GM12878 (cell line): ENCODE measurements at regions not wholly inside any gene's neighbourhood (a gene's known extent, or its start where the extent isn't known, plus 50 kb on each side); places are given as distances from the start of the nearest gene placed in this dataset.

Experiments
- ATAC-seq: fragments of 200-7000 bp; cut with Tn5 transposase; 3 replicates; pipeline ENCODE4 v1.9.1; 2020; ENCODE audit warnings: mild to moderate bottlenecking, moderate library complexity
- BruUV-seq: library from RNA; stranded (reverse); fragments of 400-500 nt; replicated peaks from 2 replicates; lab custom pipeline; 2021; lab: Mats Ljungman, UMichigan
- CTCF ChIA-PET: fragments of 300-600 bp; sonication (Branson Sonifier 250); formaldehyde crosslinking; extraction: SDS; loops from one replicate; lab custom pipeline; 2021; ENCODE audit warnings: inconsistent platforms; lab: Yijun Ruan, JAX
- POLR2A ChIA-PET: fragments of 350-600 bp; formaldehyde crosslinking; extraction: SDS; loops from one replicate; lab custom pipeline; 2021; ENCODE audit warnings: inconsistent platforms; lab: Charles Lee
- RAD21 ChIA-PET: fragments of 300-600 bp; sonication (Branson Sonifier 250); formaldehyde crosslinking; loops from one replicate; lab custom pipeline; 2023; ENCODE audit warnings: antibody characterized with exemption; ENCODE audit not compliant: unreplicated experiment; lab: Charles Lee
- SMC1A ChIA-PET: fragments of 300-600 bp; sonication (Branson Sonifier 250); formaldehyde crosslinking; loops from one replicate; lab custom pipeline; 2023; ENCODE audit not compliant: unreplicated experiment, uncharacterized antibody; lab: Charles Lee
- DNase-seq: peaks from one replicate; pipeline ENCODE4 v3.0.0-alpha.2; 2011; ENCODE audit warnings: low read depth, low spot score
- FAIRE-seq: peaks from 3 replicates; lab custom pipeline; 2011; peaks lifted over from hg19 to GRCh38; lab: Jason Lieb, UNC
- H2AFZ ChIP-seq: 2 replicates; pipeline ENCODE4 v1.6.0; 2011; ENCODE audit warnings: low read depth, low read length, control low read depth; ENCODE audit not compliant: control insufficient read depth
- H3K27ac ChIP-seq: 2 replicates; pipeline ENCODE4 v1.5.1; 2011; ENCODE audit warnings: control low read depth; ENCODE audit not compliant: control insufficient read depth, insufficient read depth
- H3K27me3 ChIP-seq, 2 experiments: replicated peaks in 1 of 2; 2 replicates each; pipeline versions ENCODE4 v1.6.0 to v1.6.1; 2011; ENCODE audit warnings: low read length in 1 of 2; ENCODE audit not compliant: control insufficient read depth in 2 of 2, insufficient read depth in 2 of 2
- H3K36me3 ChIP-seq, 2 experiments: 2 replicates each; pipeline ENCODE4 v1.5.1; 2011; ENCODE audit warnings: low read length in 1 of 2; ENCODE audit not compliant: control insufficient read depth in 2 of 2, insufficient read depth in 2 of 2
- H3K4me1 ChIP-seq: 2 replicates; pipeline ENCODE4 v1.6.1; 2011; ENCODE audit warnings: mild to moderate bottlenecking, low read length, moderate library complexity, mixed read lengths; ENCODE audit not compliant: control insufficient read depth, insufficient read depth
- H3K4me2 ChIP-seq: 2 replicates; pipeline ENCODE4 v1.6.0; 2011; ENCODE audit warnings: control low read depth; ENCODE audit not compliant: control insufficient read depth, insufficient read depth
- H3K4me3 ChIP-seq: fragments of 200-600 bp; sonication (generic); 2 replicates; pipeline ENCODE4 v1.5.1; 2016
- H3K79me2 ChIP-seq: 2 replicates; pipeline ENCODE4 v1.6.0; 2011; ENCODE audit warnings: low read length; ENCODE audit not compliant: control insufficient read depth, insufficient read depth
- H3K9ac ChIP-seq: 2 replicates; pipeline ENCODE4 v1.8.0; 2011; ENCODE audit warnings: low read length, control low read depth, mixed read lengths; ENCODE audit not compliant: control insufficient read depth, insufficient read depth
- H3K9me3 ChIP-seq: replicated peaks from 3 replicates; pipeline ENCODE4 v1.5.1; 2011; ENCODE audit warnings: mild to moderate bottlenecking, low read length; ENCODE audit not compliant: control insufficient read depth, insufficient read depth
- H4K20me1 ChIP-seq: 2 replicates; pipeline ENCODE4 v1.6.0; 2011; ENCODE audit not compliant: control insufficient read depth, insufficient read depth
- ATF7 ChIP-seq: fragments of 450-650 bp; IDR thresholded peaks from 2 replicates; pipeline ENCODE4 v1.6.1; 2016; ENCODE audit warnings: low read depth, mild to moderate bottlenecking
- BCLAF1 ChIP-seq: fragments of 450-650 bp; IDR thresholded peaks from 2 replicates; pipeline ENCODE4 v1.6.1; 2017; ENCODE audit warnings: antibody characterized with exemption, mild to moderate bottlenecking, moderate library complexity
- EED ChIP-seq: sonication (generic); IDR thresholded peaks from 2 replicates; pipeline ENCODE4 v1.6.1; 2016; ENCODE audit warnings: antibody characterized with exemption, low read depth
- IKZF2 ChIP-seq, 2 experiments: fragments of 450-650 bp; IDR thresholded peaks; 2 replicates each; pipeline ENCODE4 v1.6.1; 2017; ENCODE audit warnings: mild to moderate bottlenecking in 2 of 2, moderate library complexity in 2 of 2
- KDM1A ChIP-seq: fragments of 200-600 bp; sonication (generic); IDR thresholded peaks from 2 replicates; pipeline ENCODE4 v1.6.1; 2016; ENCODE audit warnings: borderline replicate concordance
- RBBP5 ChIP-seq: fragments of 200-600 bp; sonication (generic); conservative IDR thresholded peaks from 2 replicates; pipeline ENCODE4 v1.6.1; 2016
- RELA ChIP-seq: fragments of 450-650 bp; IDR thresholded peaks from 2 replicates; pipeline ENCODE4 v1.8.0; 2014; ENCODE audit warnings: borderline replicate concordance; ENCODE audit not compliant: partially characterized antibody
- SMAD1 ChIP-seq: fragments of 450-650 bp; IDR thresholded peaks from 2 replicates; pipeline ENCODE4 v1.6.1; 2018; ENCODE audit warnings: mild to moderate bottlenecking, low read depth; ENCODE audit not compliant: partially characterized antibody
- SMAD5 ChIP-seq: IDR thresholded peaks from 2 replicates; pipeline ENCODE4 v1.6.1; 2016; ENCODE audit warnings: antibody characterized with exemption, low read depth
- STAT3 ChIP-seq: IDR thresholded peaks from 2 replicates; pipeline ENCODE4 v1.6.1; 2011; ENCODE audit warnings: low read depth, low read length, improper control_type of control experiment
- ZBED1 ChIP-seq: IDR thresholded peaks from 2 replicates; pipeline ENCODE4 v1.6.1; 2016; ENCODE audit warnings: borderline replicate concordance
- ZBTB40 ChIP-seq: fragments of 450-650 bp; IDR thresholded peaks from 2 replicates; pipeline ENCODE4 v1.6.1; 2016; ENCODE audit warnings: mild to moderate bottlenecking, moderate library complexity, borderline replicate concordance
- ZNF217 ChIP-seq: fragments of 450-650 bp; IDR thresholded peaks from 2 replicates; pipeline ENCODE4 v1.6.1; 2017; ENCODE audit warnings: antibody characterized with exemption, mild to moderate bottlenecking
- ZNF24 ChIP-seq: fragments of 450-650 bp; IDR thresholded peaks from 2 replicates; pipeline ENCODE4 v1.6.1; 2017; ENCODE audit warnings: antibody characterized with exemption, mild to moderate bottlenecking
- ZZZ3 ChIP-seq: IDR thresholded peaks from 2 replicates; pipeline ENCODE4 v1.6.1; 2011; ENCODE audit warnings: low read depth; ENCODE audit not compliant: control insufficient read depth, insufficient read length
- WGBS: methylation state at CpG from one replicate; pipeline ENCODE4 v1.1.6; 2016; ENCODE audit warnings: low lambda C conversion rate; ENCODE audit not compliant: insufficient replicate concordance, insufficient coverage; ENCODE audit errors: missing lambda C conversion rate; 5-methylcytosine and 5-hydroxymethylcytosine counted together
- in situ Hi-C: fragments of 300-500 bp; cut with MboI; formaldehyde crosslinking; loops from 9 replicates; pipeline ENCODE4 v1.14.3; 2018; ENCODE audit warnings: mixed read lengths
- intact Hi-C: fragments of 100-400 bp; cut with micrococcal nuclease; formaldehyde crosslinking; loops from one replicate; pipeline ENCODE4 v1.14.2; 2022; ENCODE audit not compliant: unreplicated experiment
- TF ChIP-seq, protein P1 (sequence below): fragments of 450-650 bp; formaldehyde crosslinking; IDR thresholded peaks from 2 replicates; pipeline ENCODE4 v1.4.0; 2020; ENCODE audit warnings: mild to moderate bottlenecking, moderate library complexity

DNA sequence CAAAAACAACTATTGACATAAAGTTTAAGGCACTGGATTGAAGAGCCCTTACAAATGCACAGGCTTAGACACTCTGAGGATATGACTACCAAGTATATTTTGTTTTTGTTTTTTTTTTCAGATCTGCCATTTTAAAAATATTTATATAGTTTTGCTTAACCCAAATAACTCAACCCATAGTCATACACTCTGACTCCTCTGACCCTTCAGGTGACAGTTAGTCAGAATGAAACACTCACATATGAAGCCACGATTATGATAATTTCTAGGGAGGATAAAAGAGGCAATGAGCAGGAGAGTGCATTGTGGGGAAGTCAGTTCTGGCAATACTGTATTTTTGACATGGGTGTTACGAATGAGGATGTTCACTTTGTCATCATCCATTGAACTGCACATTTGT, 774.7 kb downstream of the MECOM start:
- no peak for ATAC-seq
- in situ Hi-C loops (no loop called here), intact Hi-C loops (no loop called here)
- H3K4me2 ChIP-seq: no peak overlapping the region
- no peak overlapping the region for H2AFZ ChIP-seq
- ChIA-PET RAD21 (interaction anchor here (0.7 kb wide), 1 partner anchor 242 kb away, joined by 3 read pairs; no protein-coding TSS in a partner anchor), CTCF (no interaction called here), POLR2A (no interaction called here), SMC1A (interaction anchor here (0.7 kb wide), 1 partner anchor 806 kb away, joined by 5 read pairs; no protein-coding TSS in a partner anchor)
- no peak for DNase-seq
- no peaks in the 10 kb centered on the region for H3K27me3 ChIP-seq
- H3K9me3 ChIP-seq: no peaks in the 10 kb centered on the region
- no peaks in the 10 kb centered on the region for H4K20me1 ChIP-seq
- H3K36me3 ChIP-seq: no peaks in the 10 kb centered on the region
- no peak overlapping the region for H3K27ac ChIP-seq
- H3K79me2 ChIP-seq: no peaks in the 10 kb centered on the region
- 5% methylated on average over 2 of the region's 2 CpGs for WGBS
- no peaks in the 10 kb centered on the region for H3K4me1 ChIP-seq
- TF ChIP-seq SMAD1 (no peak), ATF7 (no peak), KDM1A (no peak), STAT3 (no peak), ZBTB40 (no peak), RELA (no peak), SMAD5 (no peak), ZNF24 (no peak), EED (no peak), RBBP5 (no peak), IKZF2 (IDR thresholded peaks at IDR 0.05) (no peak), ZZZ3 (no peak), ZBED1 (no peak), BCLAF1 (no peak), ZNF217 (no peak)
- TF ChIP-seq, protein P1, sequence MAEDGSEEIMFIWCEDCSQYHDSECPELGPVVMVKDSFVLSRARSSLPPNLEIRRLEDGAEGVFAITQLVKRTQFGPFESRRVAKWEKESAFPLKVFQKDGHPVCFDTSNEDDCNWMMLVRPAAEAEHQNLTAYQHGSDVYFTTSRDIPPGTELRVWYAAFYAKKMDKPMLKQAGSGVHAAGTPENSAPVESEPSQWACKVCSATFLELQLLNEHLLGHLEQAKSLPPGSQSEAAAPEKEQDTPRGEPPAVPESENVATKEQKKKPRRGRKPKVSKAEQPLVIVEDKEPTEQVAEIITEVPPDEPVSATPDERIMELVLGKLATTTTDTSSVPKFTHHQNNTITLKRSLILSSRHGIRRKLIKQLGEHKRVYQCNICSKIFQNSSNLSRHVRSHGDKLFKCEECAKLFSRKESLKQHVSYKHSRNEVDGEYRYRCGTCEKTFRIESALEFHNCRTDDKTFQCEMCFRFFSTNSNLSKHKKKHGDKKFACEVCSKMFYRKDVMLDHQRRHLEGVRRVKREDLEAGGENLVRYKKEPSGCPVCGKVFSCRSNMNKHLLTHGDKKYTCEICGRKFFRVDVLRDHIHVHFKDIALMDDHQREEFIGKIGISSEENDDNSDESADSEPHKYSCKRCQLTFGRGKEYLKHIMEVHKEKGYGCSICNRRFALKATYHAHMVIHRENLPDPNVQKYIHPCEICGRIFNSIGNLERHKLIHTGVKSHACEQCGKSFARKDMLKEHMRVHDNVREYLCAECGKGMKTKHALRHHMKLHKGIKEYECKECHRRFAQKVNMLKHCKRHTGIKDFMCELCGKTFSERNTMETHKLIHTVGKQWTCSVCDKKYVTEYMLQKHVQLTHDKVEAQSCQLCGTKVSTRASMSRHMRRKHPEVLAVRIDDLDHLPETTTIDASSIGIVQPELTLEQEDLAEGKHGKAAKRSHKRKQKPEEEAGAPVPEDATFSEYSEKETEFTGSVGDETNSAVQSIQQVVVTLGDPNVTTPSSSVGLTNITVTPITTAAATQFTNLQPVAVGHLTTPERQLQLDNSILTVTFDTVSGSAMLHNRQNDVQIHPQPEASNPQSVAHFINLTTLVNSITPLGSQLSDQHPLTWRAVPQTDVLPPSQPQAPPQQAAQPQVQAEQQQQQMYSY (CRISPR knock-in tag): no peak
- H3K4me3 ChIP-seq: no peak overlapping the region
- no peak for FAIRE-seq
- H3K9ac ChIP-seq: no peak overlapping the region
- no TSS peak for BruUV-seq
